ENCODE measurements at regions not wholly inside any gene's neighbourhood (a gene's known extent, or its start where the extent isn't known, plus 50 kb on each side); places are given as distances from the start of the nearest gene placed in this dataset.
A peak's percentile ranks its signal among the peaks of the same experiment; 100 is the strongest.

- peak in 1 of 2 experiments; percentile 66; a peak in 1 of 4 replicates for TF ChIP-seq REST (IDR thresholded peaks at IDR 0.05; ENCODE audit: borderline replicate concordance in 1 of 2, low read depth in 1 of 2, low read length in 2 of 2)
- TF ChIP-seq ZNF317 (CRISPR knock-in tag; IDR thresholded peaks at IDR 0.05) = no peak
- no TSS peak for BruUV-seq (replicated peaks)
- no peak overlapping the region for H3K27ac ChIP-seq (ENCODE audit: extremely low read length, insufficient read depth, low read length)
- H3K4me3 ChIP-seq (replicated peaks in 1 of 3; ENCODE audit: insufficient read depth in 1 of 3, low read depth in 2 of 3, low read length in 3 of 3) = no peak overlapping the region
- H3K4me1 ChIP-seq (ENCODE audit: insufficient read depth, low read length) = no peaks in the 10 kb centered on the region
- in situ Hi-C loops (cut with HindIII; ENCODE audit: extremely low pct_ligation_motif_present, low pct_unique_long_range_greater_than_20kb) (loop anchor here (25.0 kb wide), 1 partner anchor 735 kb away; no protein-coding TSS in a partner anchor), intact Hi-C loops (cut with micrococcal nuclease; ENCODE audit: unreplicated experiment) (no loop called here)
- ChIA-PET CTCF (ENCODE audit: low intra/inter-chr PET ratio, low total read pairs) (no interaction called here), POLR2A (no interaction called here)
- WGBS (ENCODE audit: low lambda C conversion rate) = 17% methylated on average over 4 of the region's 4 CpGs
- H3K79me2 ChIP-seq (ENCODE audit: insufficient read depth, low read length) = no peaks in the 10 kb centered on the region
- ATAC-seq = no peak
- no peak overlapping the region for H2AFZ ChIP-seq (ENCODE audit: low read length)
- H3K9me3 ChIP-seq (ENCODE audit: low read length) = no peaks in the 10 kb centered on the region
- H4K20me1 ChIP-seq (ENCODE audit: insufficient read depth, low read length) = no peaks in the 10 kb centered on the region
- FAIRE-seq = no peak
- H3K4me2 ChIP-seq (ENCODE audit: low read depth, low read length) = no peak overlapping the region
- DNase-seq (ENCODE audit: low spot score) = no peak
- H3K27me3 ChIP-seq (ENCODE audit: control insufficient read depth in 1 of 2, insufficient read depth in 2 of 2, low read length in 2 of 2) = no peaks in the 10 kb centered on the region
- no peaks in the 10 kb centered on the region for H3K36me3 ChIP-seq (replicated peaks in 1 of 2; ENCODE audit: control insufficient read depth in 1 of 2, insufficient read depth in 2 of 2, low read length in 2 of 2)
- H3K9ac ChIP-seq (ENCODE audit: insufficient read depth, low read depth, low read length) = no peak overlapping the region
Observed at GRCh38 chr12:97322388-97322787, 140.2 kb upstream of the RMST start.

GRCh38 chr12:97323154-97323553 lies 139.4 kb upstream of the RMST start:
- DNase-seq (ENCODE audit: low spot score) (no peak), ATAC-seq (no peak), FAIRE-seq (no peak)
- Histone ChIP-seq H3K79me2 (ENCODE audit: insufficient read depth, low read length) (no peaks in the 10 kb centered on the region), H3K9me3 (ENCODE audit: low read length) (no peaks in the 10 kb centered on the region), H4K20me1 (ENCODE audit: insufficient read depth, low read length) (no peaks in the 10 kb centered on the region), H3K36me3 (replicated peaks in 1 of 2; ENCODE audit: control insufficient read depth in 1 of 2, insufficient read depth in 2 of 2, low read length in 2 of 2) (no peaks in the 10 kb centered on the region), H3K27me3 (ENCODE audit: control insufficient read depth in 1 of 2, insufficient read depth in 2 of 2, low read length in 2 of 2) (no peaks in the 10 kb centered on the region), H3K4me3 (replicated peaks in 1 of 3; ENCODE audit: insufficient read depth in 1 of 3, low read depth in 2 of 3, low read length in 3 of 3) (no peak overlapping the region), H3K9ac (ENCODE audit: insufficient read depth, low read depth, low read length) (no peak overlapping the region), H3K4me1 (ENCODE audit: insufficient read depth, low read length) (no peaks in the 10 kb centered on the region), H2AFZ (ENCODE audit: low read length) (no peak overlapping the region), H3K4me2 (ENCODE audit: low read depth, low read length) (no peak overlapping the region), H3K27ac (ENCODE audit: extremely low read length, insufficient read depth, low read length) (no peak overlapping the region)
- in situ Hi-C loops (cut with HindIII; ENCODE audit: extremely low pct_ligation_motif_present, low pct_unique_long_range_greater_than_20kb) (loop anchor here (25.0 kb wide), 1 partner anchor 736 kb away; no protein-coding TSS in a partner anchor), intact Hi-C loops (cut with micrococcal nuclease; ENCODE audit: unreplicated experiment) (no loop called here)
- WGBS (ENCODE audit: low lambda C conversion rate) = 45% methylated on average over 4 of the region's 4 CpGs
- BruUV-seq (replicated peaks) = no TSS peak
- ChIA-PET CTCF (ENCODE audit: low intra/inter-chr PET ratio, low total read pairs) (no interaction called here), POLR2A (no interaction called here)
- TF ChIP-seq CREB1 (IDR thresholded peaks at IDR 0.05) = no peak
- TF ChIP-seq CREB1 (CRISPR knock-in tag; IDR thresholded peaks at IDR 0.05) = no peak
- no peak for TF ChIP-seq ZSCAN30 (CRISPR knock-in tag; IDR thresholded peaks at IDR 0.05)
- no peak for TF ChIP-seq ZNF281 (CRISPR knock-in tag; IDR thresholded peaks at IDR 0.05; ENCODE audit: borderline replicate concordance)
- TF ChIP-seq EP300 (IDR thresholded peaks at IDR 0.05; ENCODE audit: low read depth in 2 of 2, low read length in 2 of 2) = no peak
- TF ChIP-seq EP300 (CRISPR knock-in tag; IDR thresholded peaks at IDR 0.05; ENCODE audit: borderline replicate concordance) = no peak
- TF ChIP-seq ZNF670 (CRISPR knock-in tag; IDR thresholded peaks at IDR 0.05; ENCODE audit: borderline replicate concordance) = no peak
- TF ChIP-seq BHLHE40 (IDR thresholded peaks at IDR 0.05; ENCODE audit: low read length) = no peak
- no peak for TF ChIP-seq ZNF660 (CRISPR knock-in tag; IDR thresholded peaks at IDR 0.05; ENCODE audit: borderline replicate concordance, low read depth)
- no peak for TF ChIP-seq JUN (CRISPR knock-in tag; IDR thresholded peaks at IDR 0.05)
